ENCODE measurements at regions not wholly inside any gene's neighbourhood (a gene's known extent, or its start where the extent isn't known, plus 50 kb on each side); places are given as distances from the start of the nearest gene placed in this dataset.

DNA sequence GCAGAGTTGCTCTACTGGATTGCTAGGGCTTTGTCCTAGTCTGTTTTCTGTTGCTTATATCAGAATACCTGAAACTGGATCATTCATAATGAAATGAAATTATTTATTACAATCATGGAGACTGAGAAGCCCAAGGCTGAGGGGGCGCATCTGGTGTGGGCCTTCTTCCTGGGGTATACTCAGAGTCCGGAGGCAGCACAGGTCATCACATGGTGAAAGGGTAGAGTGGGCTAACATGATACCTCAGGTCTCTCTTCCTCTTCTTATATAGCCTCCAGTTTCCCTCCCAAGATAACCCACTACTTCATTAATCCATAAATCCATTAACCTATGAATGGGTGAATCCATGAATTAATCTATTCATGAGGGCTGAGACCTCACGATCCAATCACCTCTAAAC lies 667.6 kb upstream of the NCAM2 start:
- Histone ChIP-seq H3K27me3 (no peaks in the 10 kb centered on the region), H3K4me3 (no peak overlapping the region), H3K36me3 (no peaks in the 10 kb centered on the region), H3K9me3 (no peaks in the 10 kb centered on the region), H3K4me1 (no peaks in the 10 kb centered on the region), H3K27ac (no peak overlapping the region)
- 93 to 97% methylated on average over 2 to 3 of the region's 3 CpGs for WGBS, 2 donors (ENCODE audit: low coverage in 1 of 2)
- no peak for TF ChIP-seq EP300 (IDR thresholded peaks at IDR 0.05)
- ATAC-seq = no peak

- H3K4me3 ChIP-seq = no peak overlapping the region
- no peaks in the 10 kb centered on the region for H3K4me1 ChIP-seq
- ATAC-seq = no peak
- TF ChIP-seq EP300 (IDR thresholded peaks at IDR 0.05) = no peak
- no peak for TF ChIP-seq CTCF (IDR thresholded peaks at IDR 0.05)
- no peak for TF ChIP-seq POLR2AphosphoS5 (IDR thresholded peaks at IDR 0.05)
- no peak for TF ChIP-seq POLR2A (IDR thresholded peaks at IDR 0.05)
- no peaks in the 10 kb centered on the region for H3K36me3 ChIP-seq
- 71 to 85% methylated on average over 2 of the region's 2 CpGs for WGBS, 2 donors (ENCODE audit: low coverage in 1 of 2)
- H3K9me3 ChIP-seq = no peaks in the 10 kb centered on the region
- H3K27me3 ChIP-seq = no peaks in the 10 kb centered on the region
- H3K27ac ChIP-seq = no peak overlapping the region
Observed at GRCh38 chr21:20334585-20334984, 663.6 kb upstream of the NCAM2 start.

- no peaks in the 10 kb centered on the region for H3K4me1 ChIP-seq
- no peak overlapping the region for H3K27ac ChIP-seq
- H3K9me3 ChIP-seq = no peaks in the 10 kb centered on the region
- no peak overlapping the region for H3K4me3 ChIP-seq
- H3K27me3 ChIP-seq = no peaks in the 10 kb centered on the region
- 55 to 82% methylated on average over 4 of the region's 4 CpGs for WGBS, 2 donors (ENCODE audit: low coverage in 1 of 2)
- no peaks in the 10 kb centered on the region for H3K36me3 ChIP-seq
- TF ChIP-seq POLR2A (IDR thresholded peaks at IDR 0.05) (no peak), EP300 (IDR thresholded peaks at IDR 0.05) (no peak), POLR2AphosphoS5 (IDR thresholded peaks at IDR 0.05) (no peak), CTCF (IDR thresholded peaks at IDR 0.05) (no peak)
- ATAC-seq = no peak
Observed at GRCh38 chr21:20341431-20341830, 656.8 kb upstream of the NCAM2 start.

DNA sequence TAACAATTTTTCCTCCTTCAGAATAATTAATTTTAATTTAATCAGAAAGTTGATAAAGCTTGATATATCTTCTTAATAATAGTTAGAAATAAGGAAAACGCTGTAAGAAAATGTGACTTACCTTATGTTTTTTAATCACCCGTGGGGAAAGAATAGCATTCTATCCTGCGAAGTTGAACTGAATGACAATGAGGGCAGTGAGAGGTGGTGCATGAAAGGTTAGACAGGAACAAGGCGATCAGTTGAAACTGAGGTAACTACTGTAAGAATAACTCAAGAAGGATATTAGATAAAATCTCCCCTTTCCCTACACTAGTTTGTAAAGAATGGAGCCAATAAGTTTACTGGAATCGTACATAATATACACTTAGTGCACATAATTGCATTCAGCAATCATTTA lies 655.0 kb upstream of the NCAM2 start:
- TF ChIP-seq EP300 (IDR thresholded peaks at IDR 0.05) (no peak), POLR2AphosphoS5 (IDR thresholded peaks at IDR 0.05) (no peak)

DNA sequence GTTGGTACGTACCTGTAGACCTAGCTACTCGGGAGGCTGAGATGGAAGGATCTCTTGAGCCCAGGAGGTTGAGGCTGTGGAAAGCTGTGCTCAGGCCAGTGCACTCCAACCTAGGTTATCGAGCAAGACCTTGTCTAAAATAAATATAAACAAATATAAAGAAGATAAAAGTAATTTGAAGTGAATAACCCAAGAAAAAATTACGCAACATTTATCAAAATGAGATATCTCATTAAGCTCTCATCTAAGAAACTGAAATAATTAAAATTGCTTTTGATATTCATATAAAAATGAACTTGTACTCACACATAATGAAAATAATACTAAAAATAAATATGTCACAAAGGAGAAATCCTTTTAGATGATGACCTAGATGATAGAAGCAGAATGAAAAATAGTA lies 647.1 kb upstream of the NCAM2 start:
- Histone ChIP-seq H3K4me1 (no peaks in the 10 kb centered on the region), H3K27me3 (no peaks in the 10 kb centered on the region), H3K36me3 (no peaks in the 10 kb centered on the region), H3K27ac (no peak overlapping the region), H3K4me3 (no peak overlapping the region), H3K9me3 (no peaks in the 10 kb centered on the region)
- no peak for ATAC-seq
- TF ChIP-seq EP300 (IDR thresholded peaks at IDR 0.05) (no peak), CTCF (IDR thresholded peaks at IDR 0.05) (no peak), POLR2AphosphoS5 (IDR thresholded peaks at IDR 0.05) (no peak), POLR2A (IDR thresholded peaks at IDR 0.05) (no peak)
- WGBS, 2 donors (ENCODE audit: low coverage in 1 of 2) = 70 to 89% methylated on average over 3 to 4 of the region's 4 CpGs

More for the DNA sequence above, 655.0 kb upstream of the NCAM2 start:
- 82 to 84% methylated on average over 5 of the region's 5 CpGs for WGBS, 2 donors (ENCODE audit: low coverage in 1 of 2)
- Histone ChIP-seq H3K27me3 (no peaks in the 10 kb centered on the region), H3K4me3 (no peak overlapping the region), H3K4me1 (no peaks in the 10 kb centered on the region), H3K9me3 (no peaks in the 10 kb centered on the region), H3K27ac (no peak overlapping the region), H3K36me3 (no peaks in the 10 kb centered on the region)
- no peak for ATAC-seq

DNA sequence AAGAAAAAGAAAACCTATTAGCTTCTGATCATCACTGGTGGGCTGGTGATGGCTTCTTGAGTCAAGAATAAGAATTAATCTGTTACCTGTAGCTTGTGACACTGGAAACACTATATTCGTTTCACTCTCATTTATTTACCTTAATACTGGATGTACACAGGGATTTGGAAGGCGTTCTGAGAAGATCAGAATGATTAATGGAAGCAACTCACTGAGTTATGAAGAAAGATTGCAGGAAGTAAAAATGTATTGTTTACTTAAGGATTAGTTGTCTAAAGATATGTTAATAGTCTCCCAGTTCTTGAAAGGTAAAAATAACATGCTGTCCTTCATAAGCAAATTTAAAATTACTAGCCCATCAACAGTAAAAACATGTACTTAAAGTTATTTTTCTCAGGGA lies 644.9 kb upstream of the NCAM2 start:
- Histone ChIP-seq H3K27ac (no peak overlapping the region), H3K36me3 (no peaks in the 10 kb centered on the region), H3K4me1 (no peaks in the 10 kb centered on the region), H3K27me3 (no peaks in the 10 kb centered on the region), H3K4me3 (no peak overlapping the region), H3K9me3 (no peaks in the 10 kb centered on the region)
- TF ChIP-seq CTCF (IDR thresholded peaks at IDR 0.05) (no peak), POLR2A (IDR thresholded peaks at IDR 0.05) (no peak), POLR2AphosphoS5 (IDR thresholded peaks at IDR 0.05) (no peak), EP300 (IDR thresholded peaks at IDR 0.05) (no peak)
- no peak for ATAC-seq
- WGBS, 2 donors (ENCODE audit: low coverage in 1 of 2) = 6 to 12% methylated on average over 2 of the region's 2 CpGs

Measured in gastroesophageal sphincter (tissue), 4 donors.